ENCODE measurements at regions not wholly inside any gene's neighbourhood (a gene's known extent, or its start where the extent isn't known, plus 50 kb on each side); places are given as distances from the start of the nearest gene placed in this dataset.

DNA sequence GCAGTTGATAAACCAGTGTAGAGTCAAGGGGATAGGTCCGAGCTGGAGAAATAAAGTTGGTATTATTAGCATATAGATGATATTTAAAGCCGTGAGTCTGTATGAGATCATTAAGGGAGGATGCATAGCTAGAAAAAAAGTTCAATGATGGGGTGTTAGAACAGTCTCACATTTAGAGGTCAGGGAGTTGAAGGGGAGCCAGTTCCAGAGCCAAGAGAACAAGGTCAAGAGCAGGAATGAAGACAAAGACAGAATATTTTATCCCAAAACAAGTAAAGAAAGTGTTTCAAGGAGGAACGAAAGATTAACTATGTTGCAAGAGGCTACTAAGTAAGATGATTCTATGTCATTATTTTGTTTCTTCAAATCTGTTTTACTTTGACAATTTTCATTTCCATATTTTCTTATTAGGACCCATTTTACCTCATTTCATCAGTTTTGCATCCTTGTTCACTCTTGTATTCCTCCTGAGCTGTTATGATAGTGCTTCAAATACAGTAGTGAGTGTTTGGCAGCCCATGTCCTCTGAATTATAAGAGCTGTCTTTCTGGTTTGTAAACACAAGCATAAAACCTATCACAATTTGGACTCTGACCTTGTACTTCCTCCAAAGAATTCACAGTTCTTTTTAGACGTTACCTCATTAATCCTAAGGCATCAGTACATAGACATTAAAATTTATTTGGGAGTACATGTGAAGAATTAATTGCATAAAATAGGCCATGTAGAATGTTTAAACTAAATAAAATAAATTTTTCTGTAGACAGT is 695.7 kb upstream of the NECTIN3 start:
- Mint-ChIP-seq H3K9me3 (no peaks in the 10 kb centered on the region), H3K4me1 (ENCODE audit: low read depth) (no peaks in the 10 kb centered on the region), H3K27ac (no peak overlapping the region), H3K36me3 (ENCODE audit: low read depth) (no peaks in the 10 kb centered on the region), H3K27me3 (ENCODE audit: insufficient read depth) (no peaks in the 10 kb centered on the region), H3K4me3 (no peak overlapping the region)
- no peak for DNase-seq (ENCODE audit: low spot score)
- intact Hi-C loops (cut with micrococcal nuclease), result no loop called here

DNA sequence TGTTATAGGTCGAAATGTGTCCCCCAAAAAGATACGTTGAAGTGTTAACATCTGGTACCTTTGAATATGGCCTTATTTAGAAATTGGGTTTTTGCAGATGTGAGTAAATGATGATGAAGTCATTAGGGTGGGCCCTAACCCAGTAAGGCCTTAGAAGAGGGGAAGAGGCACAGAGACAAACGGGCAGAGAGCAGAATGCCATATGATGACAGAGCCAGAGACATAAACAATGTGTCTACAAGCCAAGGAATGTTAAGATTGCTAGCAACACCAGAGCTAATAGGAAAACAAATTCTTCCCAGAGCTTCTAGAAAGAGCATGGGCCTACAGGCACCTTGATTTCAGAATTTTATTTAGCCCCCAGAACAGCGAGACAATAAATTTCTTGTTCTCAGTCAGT is 693.1 kb upstream of the NECTIN3 start:
- Mint-ChIP-seq H3K9me3 (no peaks in the 10 kb centered on the region), H3K27ac (no peak overlapping the region), H3K36me3 (ENCODE audit: low read depth) (no peaks in the 10 kb centered on the region), H3K4me3 (no peak overlapping the region), H3K27me3 (ENCODE audit: insufficient read depth) (peaks cover 2% of the 10 kb centered on the region), H3K4me1 (ENCODE audit: low read depth) (no peaks in the 10 kb centered on the region)
- no peak for DNase-seq (ENCODE audit: low spot score)
- intact Hi-C loops (cut with micrococcal nuclease), result no loop called here

DNA sequence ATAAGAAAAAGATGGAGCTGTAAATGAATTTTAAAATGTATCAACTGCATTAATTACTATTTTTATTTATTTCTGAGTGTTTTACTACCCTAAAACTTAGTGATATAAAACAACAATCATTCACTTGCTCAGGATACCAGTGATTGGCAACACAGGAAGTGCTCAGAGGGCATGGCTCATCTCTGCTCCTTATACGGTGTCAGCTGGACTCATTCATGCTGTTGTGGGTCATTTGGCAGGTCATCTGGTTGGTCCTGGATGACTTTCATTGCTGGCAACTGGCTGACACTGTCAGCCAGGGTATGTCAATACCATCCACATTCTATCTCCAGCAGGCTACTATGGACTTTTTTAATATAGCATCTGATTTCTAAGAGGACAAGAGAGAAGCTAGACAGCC is 689.6 kb upstream of the NECTIN3 start:
- H3K4me1 Mint-ChIP-seq (ENCODE audit: low read depth), result no peaks in the 10 kb centered on the region
- no peaks in the 10 kb centered on the region for H3K36me3 Mint-ChIP-seq (ENCODE audit: low read depth)
- peaks cover 2% of the 10 kb centered on the region for H3K27me3 Mint-ChIP-seq (ENCODE audit: insufficient read depth)
- H3K4me3 Mint-ChIP-seq, result no peak overlapping the region
- intact Hi-C loops (cut with micrococcal nuclease), result no loop called here
- H3K27ac Mint-ChIP-seq, result no peak overlapping the region
- no peaks in the 10 kb centered on the region for H3K9me3 Mint-ChIP-seq
- no peak for DNase-seq (ENCODE audit: low spot score)

DNA sequence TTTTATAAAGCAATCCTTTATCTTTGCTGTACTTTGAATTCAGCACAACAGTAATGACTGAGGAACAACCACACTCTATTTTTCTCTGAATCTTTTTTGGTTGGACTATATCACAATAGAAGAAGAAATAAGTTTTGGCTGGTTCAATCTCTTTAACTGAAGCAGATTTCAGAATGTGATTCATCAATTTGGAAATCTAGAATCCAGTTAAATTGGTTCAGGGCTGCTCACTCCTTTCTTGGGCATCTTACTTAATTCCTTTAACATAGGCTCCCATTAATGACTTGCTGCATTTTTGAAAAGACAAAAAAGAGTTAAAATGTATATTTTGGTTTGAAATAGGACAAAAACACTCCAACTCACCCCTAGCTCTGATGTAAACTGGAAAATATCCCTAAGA is 688.3 kb upstream of the NECTIN3 start:
- H3K4me1 Mint-ChIP-seq (ENCODE audit: low read depth), result no peaks in the 10 kb centered on the region
- no peaks in the 10 kb centered on the region for H3K36me3 Mint-ChIP-seq (ENCODE audit: low read depth)
- H3K27me3 Mint-ChIP-seq (ENCODE audit: insufficient read depth), result peaks cover 2% of the 10 kb centered on the region
- H3K27ac Mint-ChIP-seq, result no peak overlapping the region
- intact Hi-C loops (cut with micrococcal nuclease), result no loop called here
- no peak for DNase-seq (ENCODE audit: low spot score)
- H3K9me3 Mint-ChIP-seq, result no peaks in the 10 kb centered on the region
- H3K4me3 Mint-ChIP-seq, result no peak overlapping the region

DNA sequence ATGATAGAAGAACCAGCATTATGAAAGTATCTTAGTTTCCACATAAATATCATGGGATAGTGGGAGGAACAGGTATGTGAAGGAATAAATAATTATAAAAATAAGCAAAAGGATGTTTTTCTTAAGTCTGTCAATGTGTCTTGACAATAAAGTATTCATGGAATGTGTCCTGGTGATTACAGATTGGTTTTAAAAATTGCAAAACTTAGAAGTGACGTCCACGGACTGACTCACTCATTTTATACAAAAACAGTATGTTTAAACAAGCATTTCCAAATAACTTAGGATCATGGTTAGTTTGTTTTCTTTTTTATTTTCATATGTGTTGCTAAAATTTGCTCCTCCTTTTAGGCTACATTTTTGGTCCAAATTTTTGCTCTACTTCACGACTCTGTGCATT is 687.0 kb upstream of the NECTIN3 start:
- Mint-ChIP-seq H3K27ac (no peak overlapping the region), H3K36me3 (ENCODE audit: low read depth) (no peaks in the 10 kb centered on the region), H3K4me1 (ENCODE audit: low read depth) (no peaks in the 10 kb centered on the region), H3K27me3 (ENCODE audit: insufficient read depth) (peaks cover 2% of the 10 kb centered on the region), H3K9me3 (no peaks in the 10 kb centered on the region), H3K4me3 (no peak overlapping the region)
- intact Hi-C loops (cut with micrococcal nuclease), result no loop called here
- no peak for DNase-seq (ENCODE audit: low spot score)

DNA sequence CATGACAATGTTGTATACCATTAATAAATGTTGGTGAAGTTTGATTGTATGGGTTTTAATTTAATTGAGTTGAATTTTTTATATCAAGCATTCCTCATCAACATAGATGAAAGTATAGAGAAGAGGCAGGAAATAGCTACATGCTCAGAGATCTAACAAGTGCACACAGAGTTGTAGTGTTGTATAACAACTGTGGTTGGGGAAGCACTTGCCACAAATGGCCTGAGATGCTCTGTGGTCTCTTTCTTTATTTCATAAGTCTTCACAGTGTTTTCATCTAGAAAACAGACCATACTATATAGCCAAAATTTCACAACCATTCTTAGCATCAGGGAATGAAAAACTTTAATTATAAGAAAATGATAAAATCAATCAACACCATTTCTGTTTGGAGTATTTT is 682.6 kb upstream of the NECTIN3 start:
- intact Hi-C loops (cut with micrococcal nuclease), result no loop called here
- H3K27ac Mint-ChIP-seq, result no peak overlapping the region
- H3K27me3 Mint-ChIP-seq (ENCODE audit: insufficient read depth), result no peaks in the 10 kb centered on the region
- no peaks in the 10 kb centered on the region for H3K9me3 Mint-ChIP-seq
- no peak for DNase-seq (ENCODE audit: low spot score)
- no peak overlapping the region for H3K4me3 Mint-ChIP-seq
- H3K36me3 Mint-ChIP-seq (ENCODE audit: low read depth), result no peaks in the 10 kb centered on the region
- H3K4me1 Mint-ChIP-seq (ENCODE audit: low read depth), result no peaks in the 10 kb centered on the region

DNA sequence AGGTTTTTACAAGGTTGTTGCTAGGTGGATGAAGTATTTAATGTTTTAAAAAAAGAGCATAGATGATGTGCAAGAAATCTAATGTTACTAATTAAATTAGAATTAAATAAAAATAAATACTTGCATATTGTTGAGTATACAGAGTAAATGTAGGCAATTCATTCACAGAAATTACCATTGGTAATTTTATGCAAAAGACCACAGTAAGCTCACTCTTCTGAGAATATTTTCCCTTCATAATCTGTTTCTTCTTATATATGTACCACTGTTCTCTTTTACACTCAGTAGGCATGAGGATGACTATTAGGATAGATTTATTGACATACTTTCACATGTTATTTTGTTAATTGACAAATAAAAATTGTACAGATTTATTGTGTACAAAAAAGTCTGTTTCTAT is 681.2 kb upstream of the NECTIN3 start:
- Mint-ChIP-seq H3K27me3 (ENCODE audit: insufficient read depth) (no peaks in the 10 kb centered on the region), H3K36me3 (ENCODE audit: low read depth) (no peaks in the 10 kb centered on the region), H3K4me1 (ENCODE audit: low read depth) (no peaks in the 10 kb centered on the region), H3K4me3 (no peak overlapping the region), H3K27ac (no peak overlapping the region), H3K9me3 (no peaks in the 10 kb centered on the region)
- no peak for DNase-seq (ENCODE audit: low spot score)
- intact Hi-C loops (cut with micrococcal nuclease), result no loop called here

DNA sequence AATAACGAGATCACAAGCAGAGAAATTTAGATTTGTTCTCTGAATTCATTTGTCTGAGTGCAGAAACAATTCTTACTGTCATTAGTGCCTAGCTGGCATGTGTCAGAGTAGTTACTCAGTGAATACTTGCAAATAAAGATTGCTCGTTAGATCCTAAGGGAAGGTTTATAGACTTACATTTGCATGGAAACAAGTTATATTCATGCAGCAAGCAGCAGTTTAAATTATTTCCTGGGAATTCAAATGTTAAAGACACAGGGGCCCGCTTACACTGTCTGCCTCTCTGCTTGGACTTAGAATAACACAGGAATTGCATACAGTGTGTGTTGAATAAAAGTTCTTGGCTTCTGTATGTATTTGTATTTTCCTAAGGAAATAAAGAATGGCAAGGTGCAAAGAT is 680.6 kb upstream of the NECTIN3 start:
- H3K36me3 Mint-ChIP-seq (ENCODE audit: low read depth), result no peaks in the 10 kb centered on the region
- no peaks in the 10 kb centered on the region for H3K4me1 Mint-ChIP-seq (ENCODE audit: low read depth)

DNA sequence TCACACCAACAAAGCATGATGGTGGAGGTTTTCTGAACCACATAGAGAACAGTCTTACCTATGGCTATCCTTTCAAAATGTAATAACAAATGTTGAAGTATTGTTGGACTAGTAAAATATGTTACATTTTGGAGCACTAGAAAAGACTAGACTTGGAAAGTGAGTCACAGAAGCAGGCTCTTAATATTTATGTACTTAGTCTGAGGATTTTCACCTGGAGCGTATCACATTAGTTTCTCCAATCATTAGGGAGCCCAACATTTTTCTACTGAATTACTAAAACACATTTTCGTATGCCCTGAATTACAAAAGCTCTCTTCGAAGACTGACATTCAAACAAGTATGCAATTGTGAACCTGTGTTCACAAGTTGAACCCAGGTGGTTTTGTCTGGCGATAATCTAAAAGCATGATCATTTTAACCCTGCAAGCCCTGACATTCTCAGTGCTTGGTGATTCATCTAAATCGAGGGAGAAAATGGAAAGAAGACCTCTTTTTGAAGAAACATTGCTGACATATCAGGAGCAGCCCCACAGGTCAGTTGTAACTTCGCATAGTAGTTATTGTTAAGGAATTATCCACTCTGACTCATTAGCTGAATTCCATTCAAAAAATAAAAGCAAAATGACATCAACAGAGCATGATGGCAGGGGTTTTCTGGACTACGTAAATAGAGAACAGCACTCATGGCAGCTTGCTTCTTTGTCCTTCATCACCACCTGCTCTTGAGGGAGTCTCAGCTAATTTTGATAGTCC is 679.8 kb upstream of the NECTIN3 start:
- no peaks in the 10 kb centered on the region for H3K4me1 Mint-ChIP-seq (ENCODE audit: low read depth)
- no peak for DNase-seq (ENCODE audit: low spot score)
- intact Hi-C loops (cut with micrococcal nuclease), result no loop called here
- no peak overlapping the region for H3K4me3 Mint-ChIP-seq
- no peaks in the 10 kb centered on the region for H3K27me3 Mint-ChIP-seq (ENCODE audit: insufficient read depth)
- no peaks in the 10 kb centered on the region for H3K36me3 Mint-ChIP-seq (ENCODE audit: low read depth)
- no peaks in the 10 kb centered on the region for H3K9me3 Mint-ChIP-seq
- no peak overlapping the region for H3K27ac Mint-ChIP-seq

More for the DNA sequence above, 680.6 kb upstream of the NECTIN3 start:
- no peaks in the 10 kb centered on the region for H3K27me3 Mint-ChIP-seq (ENCODE audit: insufficient read depth)
- no peak overlapping the region for H3K27ac Mint-ChIP-seq
- DNase-seq (ENCODE audit: low spot score), result no peak
- H3K4me3 Mint-ChIP-seq, result no peak overlapping the region
- no peaks in the 10 kb centered on the region for H3K9me3 Mint-ChIP-seq
- intact Hi-C loops (cut with micrococcal nuclease), result no loop called here

DNA sequence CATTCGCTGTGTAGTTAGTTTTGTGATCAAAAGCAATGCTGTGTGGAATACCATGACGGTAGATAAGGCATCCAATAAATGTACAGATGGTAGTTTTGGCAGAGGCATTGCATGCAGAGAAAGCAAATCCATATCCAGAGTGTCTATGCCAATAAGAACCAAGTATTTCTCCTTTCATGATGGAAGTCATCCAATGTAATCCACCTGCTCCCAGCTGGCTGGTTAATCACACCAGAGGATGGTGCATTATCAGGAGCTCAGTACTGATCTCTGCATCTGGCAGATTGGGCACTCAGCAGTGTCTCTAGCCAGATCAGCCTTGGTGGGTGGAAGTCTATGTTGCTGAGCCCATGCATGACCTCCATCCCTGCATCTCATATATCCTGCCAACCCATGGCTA is 677.7 kb upstream of the NECTIN3 start:
- H3K27me3 Mint-ChIP-seq (ENCODE audit: insufficient read depth), result no peaks in the 10 kb centered on the region
- no peak overlapping the region for H3K4me3 Mint-ChIP-seq
- H3K36me3 Mint-ChIP-seq (ENCODE audit: low read depth), result no peaks in the 10 kb centered on the region
- no peaks in the 10 kb centered on the region for H3K4me1 Mint-ChIP-seq (ENCODE audit: low read depth)
- no peaks in the 10 kb centered on the region for H3K9me3 Mint-ChIP-seq
- intact Hi-C loops (cut with micrococcal nuclease), result no loop called here
- H3K27ac Mint-ChIP-seq, result no peak overlapping the region
- DNase-seq (ENCODE audit: low spot score), result no peak

DNA sequence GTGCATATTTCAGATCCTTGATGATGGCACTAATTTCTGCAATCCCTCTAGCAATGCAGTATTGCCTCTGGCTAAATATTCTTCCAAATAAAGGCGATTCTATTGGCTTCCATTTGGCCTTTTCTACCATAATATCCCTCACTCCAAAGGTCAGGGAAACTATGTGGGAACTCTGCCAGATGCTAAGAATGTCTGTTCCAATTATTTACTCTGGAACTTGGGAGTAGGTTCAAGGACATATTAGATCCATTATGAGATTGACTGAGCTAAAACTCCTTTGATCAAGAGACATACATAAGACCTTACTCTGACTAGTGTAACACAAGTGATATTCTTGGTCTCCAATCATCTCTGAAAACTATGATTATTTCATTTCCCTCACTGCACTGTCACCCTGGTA is 674.5 kb upstream of the NECTIN3 start:
- no peak for DNase-seq (ENCODE audit: low spot score)
- no peaks in the 10 kb centered on the region for H3K9me3 Mint-ChIP-seq
- H3K4me1 Mint-ChIP-seq (ENCODE audit: low read depth), result no peaks in the 10 kb centered on the region
- H3K27ac Mint-ChIP-seq, result no peak overlapping the region
- H3K36me3 Mint-ChIP-seq (ENCODE audit: low read depth), result no peaks in the 10 kb centered on the region
- intact Hi-C loops (cut with micrococcal nuclease), result no loop called here
- H3K4me3 Mint-ChIP-seq, result no peak overlapping the region
- H3K27me3 Mint-ChIP-seq (ENCODE audit: insufficient read depth), result no peaks in the 10 kb centered on the region

DNA sequence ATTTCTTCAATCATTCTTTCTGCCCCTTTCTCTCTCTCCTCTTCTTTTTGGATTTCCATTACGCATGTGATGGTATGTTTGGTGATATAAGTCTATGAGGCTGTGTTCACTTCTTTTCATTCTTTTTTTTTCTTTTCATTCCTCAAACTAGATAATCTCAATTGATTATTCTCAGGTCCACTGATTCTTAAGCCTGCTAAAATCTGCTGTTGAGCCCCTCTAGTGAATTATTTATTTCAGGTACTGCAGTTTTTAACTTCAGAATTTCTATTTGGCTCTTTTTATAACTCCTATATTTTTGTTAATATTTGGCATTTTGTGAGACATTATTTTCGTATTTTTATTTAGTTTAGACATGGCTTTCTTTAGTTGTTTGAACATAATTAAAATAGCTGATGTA is 671.3 kb upstream of the NECTIN3 start:
- Mint-ChIP-seq H3K4me3 (no peak overlapping the region), H3K9me3 (no peaks in the 10 kb centered on the region), H3K4me1 (ENCODE audit: low read depth) (no peaks in the 10 kb centered on the region), H3K36me3 (ENCODE audit: low read depth) (no peaks in the 10 kb centered on the region), H3K27me3 (ENCODE audit: insufficient read depth) (no peaks in the 10 kb centered on the region), H3K27ac (no peak overlapping the region)
- DNase-seq (ENCODE audit: low spot score), result no peak
- intact Hi-C loops (cut with micrococcal nuclease), result no loop called here

DNA sequence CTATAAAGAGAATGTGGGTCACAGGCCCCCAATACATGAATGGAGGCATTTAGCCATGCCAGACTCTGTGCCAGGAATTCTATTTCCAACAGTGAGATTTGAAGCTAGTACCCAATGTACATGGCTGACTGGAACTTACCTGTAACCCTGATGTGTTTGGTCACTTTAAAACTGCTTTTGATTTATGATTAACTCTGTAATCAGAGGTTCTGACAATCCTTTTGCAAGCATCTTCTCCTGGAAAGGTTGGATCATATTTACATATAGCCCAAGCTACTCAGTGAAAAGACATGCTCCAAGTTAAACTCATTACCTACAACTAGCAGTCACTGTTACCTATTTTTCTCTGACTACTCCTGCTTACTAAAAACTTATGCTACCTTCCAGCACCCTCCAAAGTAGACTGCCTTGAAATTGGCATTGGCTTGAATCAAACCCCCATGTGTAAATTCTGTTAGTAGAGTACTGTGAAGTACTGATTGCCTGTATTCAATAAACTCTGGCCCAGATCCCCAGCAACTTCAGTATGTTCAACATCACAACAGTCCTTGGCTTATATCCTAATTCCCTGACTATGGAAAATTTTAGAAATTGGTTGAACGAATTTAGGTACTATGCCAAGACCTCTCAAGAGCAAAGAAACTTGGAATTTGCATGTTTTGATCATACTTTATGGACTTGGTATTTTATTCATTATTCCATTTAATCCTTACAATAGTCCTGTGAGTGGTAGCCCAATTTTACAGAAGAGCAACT is 665.6 kb upstream of the NECTIN3 start:
- no peaks in the 10 kb centered on the region for H3K4me1 Mint-ChIP-seq (ENCODE audit: low read depth)

More for the DNA sequence above, 665.6 kb upstream of the NECTIN3 start:
- Mint-ChIP-seq H3K4me3 (no peak overlapping the region), H3K36me3 (ENCODE audit: low read depth) (no peaks in the 10 kb centered on the region), H3K27ac (no peak overlapping the region), H3K9me3 (no peaks in the 10 kb centered on the region), H3K27me3 (ENCODE audit: insufficient read depth) (peaks cover 3% of the 10 kb centered on the region)
- intact Hi-C loops (cut with micrococcal nuclease), result no loop called here
- DNase-seq (ENCODE audit: low spot score), result no peak

Measured in activated T-helper 1 cell treated with anti-CD3 and anti-CD28 coated beads, Interleukin-12 subunit alpha, Interleukin-12 subunit beta, Interleukin-2, Interleukin-4 antibody, amounts not matched to agents 30 ng/mL and 10 ng/mL and 1 ng/mL, durations not matched to agents 14 hours and 24 hours and 36 hours (primary cell).